Colonic mucosa (tissue), 4 donors: ENCODE measurements at regions not wholly inside any gene's neighbourhood (a gene's known extent, or its start where the extent isn't known, plus 50 kb on each side); places are given as distances from the start of the nearest gene placed in this dataset.

ENCODE experiments used
- DNase-seq: peaks from one replicate; pipeline ENCODE4 v3.0.0-alpha.2; 2020
- H3K27ac ChIP-seq: fragments of 200-600 bp; one replicate; pipeline ENCODE4 v1.8.0; 2021
- H3K27me3 ChIP-seq: fragments of 200-600 bp; one replicate; pipeline ENCODE4 v1.8.0; 2021
- H3K36me3 ChIP-seq: fragments of 200-600 bp; one replicate; pipeline ENCODE4 v1.8.0; 2021
- H3K4me1 ChIP-seq: fragments of 200-600 bp; one replicate; pipeline ENCODE4 v1.8.0; 2021; ENCODE audit warnings: mild to moderate bottlenecking
- H3K4me3 ChIP-seq: fragments of 200-600 bp; one replicate; pipeline ENCODE4 v1.8.0; 2021
- H3K9ac ChIP-seq, 2 donors: one replicate each; pipeline ENCODE4 v1.7.0; 2013; ENCODE audit warnings: control low read depth in 2 of 2, low read depth in 2 of 2, low read length in 2 of 2
- H3K9me3 ChIP-seq: fragments of 200-600 bp; one replicate; pipeline ENCODE4 v1.8.0; 2021
- intact Hi-C: fragments of 100-400 bp; cut with DNase I; formaldehyde crosslinking; loops from one replicate; pipeline ENCODE4 v1.14.1; 2022
- TF ChIP-seq, protein P1 (sequence below): fragments of 200-600 bp; IDR thresholded peaks from one replicate; pipeline ENCODE4 v1.8.0; 2022; ENCODE audit warnings: antibody characterized with exemption, mild to moderate bottlenecking
- donor health status: healthy.
- donor health status: DM: no; HTN: no; CAD: no.
- donor health status: DM: no; HTN: no; CAD: no.

DNA sequence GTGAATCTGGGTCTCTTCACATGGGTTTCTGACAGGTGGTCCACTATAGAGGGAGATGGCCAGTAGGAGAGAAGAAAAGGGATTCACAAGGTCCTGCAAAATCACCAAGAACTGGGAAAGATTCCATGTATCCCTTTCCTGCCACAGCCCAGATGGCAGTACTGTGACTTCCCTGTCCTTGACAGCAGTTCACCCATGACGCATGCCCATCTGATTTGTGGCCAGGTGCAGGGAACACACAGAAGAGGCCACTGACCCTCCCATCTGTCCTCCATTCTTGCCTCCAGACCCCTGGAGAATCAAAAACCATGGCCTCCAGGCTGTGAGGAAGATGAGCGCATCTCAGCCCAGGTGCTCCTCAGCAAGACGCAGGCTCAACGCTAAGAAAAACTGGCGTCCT, 183.1 kb upstream of the RREB1 start:
- DNase-seq: no peak
- Histone ChIP-seq H3K9ac (no peak overlapping the region), H3K27me3 (no peaks in the 10 kb centered on the region), H3K4me1 (no peaks in the 10 kb centered on the region), H3K27ac (no peak overlapping the region), H3K36me3 (no peaks in the 10 kb centered on the region), H3K4me3 (no peak overlapping the region), H3K9me3 (no peaks in the 10 kb centered on the region)
- intact Hi-C loops: no loop called here
- TF ChIP-seq, protein P1, sequence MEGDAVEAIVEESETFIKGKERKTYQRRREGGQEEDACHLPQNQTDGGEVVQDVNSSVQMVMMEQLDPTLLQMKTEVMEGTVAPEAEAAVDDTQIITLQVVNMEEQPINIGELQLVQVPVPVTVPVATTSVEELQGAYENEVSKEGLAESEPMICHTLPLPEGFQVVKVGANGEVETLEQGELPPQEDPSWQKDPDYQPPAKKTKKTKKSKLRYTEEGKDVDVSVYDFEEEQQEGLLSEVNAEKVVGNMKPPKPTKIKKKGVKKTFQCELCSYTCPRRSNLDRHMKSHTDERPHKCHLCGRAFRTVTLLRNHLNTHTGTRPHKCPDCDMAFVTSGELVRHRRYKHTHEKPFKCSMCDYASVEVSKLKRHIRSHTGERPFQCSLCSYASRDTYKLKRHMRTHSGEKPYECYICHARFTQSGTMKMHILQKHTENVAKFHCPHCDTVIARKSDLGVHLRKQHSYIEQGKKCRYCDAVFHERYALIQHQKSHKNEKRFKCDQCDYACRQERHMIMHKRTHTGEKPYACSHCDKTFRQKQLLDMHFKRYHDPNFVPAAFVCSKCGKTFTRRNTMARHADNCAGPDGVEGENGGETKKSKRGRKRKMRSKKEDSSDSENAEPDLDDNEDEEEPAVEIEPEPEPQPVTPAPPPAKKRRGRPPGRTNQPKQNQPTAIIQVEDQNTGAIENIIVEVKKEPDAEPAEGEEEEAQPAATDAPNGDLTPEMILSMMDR: no peak

DNA sequence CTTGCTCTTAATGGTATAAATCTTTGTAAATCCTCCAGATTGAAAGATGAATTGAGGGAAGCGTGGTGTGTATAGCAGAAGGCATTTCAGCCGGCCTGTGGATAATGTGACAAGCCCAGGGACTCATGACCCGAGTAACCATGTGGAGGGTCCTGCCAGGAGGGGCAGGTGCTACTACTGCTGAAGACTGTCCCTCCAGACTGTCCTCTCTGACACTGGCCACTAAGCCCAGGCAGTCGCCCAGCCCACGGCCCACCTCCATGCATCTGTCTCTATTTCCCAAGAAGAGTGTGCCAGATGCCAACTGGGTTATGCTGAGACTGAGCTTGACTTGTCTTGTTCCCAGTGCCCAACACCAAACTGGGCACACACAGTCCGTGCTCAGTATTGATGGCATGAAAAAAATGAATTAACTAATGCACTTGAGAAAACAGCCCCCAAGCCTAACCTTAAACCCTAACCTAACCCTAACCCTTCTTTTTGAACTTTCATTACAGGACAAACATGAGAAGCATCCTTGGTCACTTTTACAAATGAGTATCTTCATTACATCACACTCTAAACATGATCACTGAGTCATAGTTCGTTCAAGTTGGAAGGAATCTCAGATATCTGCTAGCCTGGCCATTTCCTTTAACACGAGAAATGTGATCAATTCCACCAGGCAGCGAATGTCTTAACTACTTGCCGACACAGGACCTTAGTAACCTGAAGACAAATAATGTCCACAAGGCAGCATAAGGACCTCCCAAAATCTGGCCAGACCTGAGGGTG, 182.2 kb upstream of the RREB1 start:
- Histone ChIP-seq H3K27me3 (no peaks in the 10 kb centered on the region), H3K9ac (no peak overlapping the region), H3K9me3 (no peaks in the 10 kb centered on the region), H3K4me3 (no peak overlapping the region), H3K27ac (no peak overlapping the region), H3K36me3 (no peaks in the 10 kb centered on the region), H3K4me1 (no peaks in the 10 kb centered on the region)
- TF ChIP-seq, protein P1: no peak
- intact Hi-C loops: no loop called here
- DNase-seq: no peak

DNA sequence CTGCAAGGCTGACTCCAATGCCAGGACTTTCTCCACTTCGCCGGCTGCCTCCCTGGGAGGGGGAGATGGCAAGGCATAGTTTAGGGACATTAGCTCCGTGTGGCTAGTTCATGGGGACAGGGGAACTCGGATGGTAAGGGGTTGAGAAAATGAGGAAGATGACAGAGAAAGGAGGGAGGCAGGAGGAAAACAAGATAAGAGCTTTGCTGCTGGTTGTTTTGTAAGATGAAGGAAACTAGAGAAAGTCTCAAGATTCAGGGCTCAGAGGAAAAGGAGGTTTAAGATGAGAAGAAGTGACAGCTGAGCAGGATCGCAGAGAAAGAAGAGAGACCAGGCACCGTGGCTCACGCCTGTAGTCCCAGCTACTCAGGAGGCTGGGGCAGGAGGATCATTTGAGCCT, 180.9 kb upstream of the RREB1 start:
- Histone ChIP-seq H3K36me3 (no peaks in the 10 kb centered on the region), H3K27ac (no peak overlapping the region), H3K4me3 (no peak overlapping the region), H3K9me3 (no peaks in the 10 kb centered on the region), H3K9ac (no peak overlapping the region), H3K27me3 (no peaks in the 10 kb centered on the region), H3K4me1 (no peaks in the 10 kb centered on the region)
- TF ChIP-seq, protein P1: no peak
- no peak for DNase-seq
- intact Hi-C loops: no loop called here

DNA sequence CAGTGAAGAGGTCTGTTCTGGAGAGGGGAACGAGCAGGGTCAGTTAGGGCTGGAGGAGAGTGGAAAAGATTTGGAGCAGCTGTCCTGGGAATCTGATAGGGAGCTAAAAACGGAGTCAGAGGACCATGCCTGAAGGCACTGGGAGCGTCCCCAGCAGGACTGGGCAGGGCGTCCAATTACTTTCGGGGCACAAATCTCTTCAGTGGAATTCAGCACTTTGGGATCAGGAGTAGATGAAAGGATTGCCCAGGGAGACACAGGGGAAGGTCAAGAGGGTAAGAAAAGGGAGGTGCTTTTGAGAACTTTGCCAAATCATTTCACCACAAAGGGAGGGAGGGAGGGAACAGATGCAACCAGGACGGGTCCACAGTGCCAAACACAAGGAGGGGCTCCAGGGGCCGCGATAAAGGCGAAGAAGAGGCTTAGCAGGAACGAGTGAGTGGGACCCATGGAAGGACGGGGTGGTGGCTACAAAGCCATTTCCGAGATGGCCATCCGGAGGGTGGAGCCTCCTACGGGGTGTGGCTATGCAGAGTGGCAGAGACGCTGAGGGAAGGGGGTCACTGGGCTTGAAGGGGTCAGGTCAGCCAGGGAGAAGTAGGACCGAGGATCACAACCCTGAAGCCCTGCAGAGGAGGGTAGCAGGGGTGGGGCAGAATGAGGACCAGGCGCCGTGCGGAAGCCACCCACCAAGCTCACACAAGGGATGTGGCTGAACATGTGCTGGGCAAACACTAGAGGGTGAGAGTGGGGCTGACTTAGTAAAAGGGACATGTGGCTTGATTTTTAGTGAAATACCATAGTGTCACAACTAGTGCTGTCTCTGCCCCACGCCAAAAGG, 180.0 kb upstream of the RREB1 start:
- Histone ChIP-seq H3K36me3 (no peaks in the 10 kb centered on the region), H3K27ac (no peak overlapping the region), H3K4me3 (no peak overlapping the region), H3K27me3 (no peaks in the 10 kb centered on the region), H3K9me3 (no peaks in the 10 kb centered on the region), H3K9ac (no peak overlapping the region), H3K4me1 (no peaks in the 10 kb centered on the region)
- intact Hi-C loops: no loop called here
- DNase-seq: no peak
- TF ChIP-seq, protein P1: no peak

DNA sequence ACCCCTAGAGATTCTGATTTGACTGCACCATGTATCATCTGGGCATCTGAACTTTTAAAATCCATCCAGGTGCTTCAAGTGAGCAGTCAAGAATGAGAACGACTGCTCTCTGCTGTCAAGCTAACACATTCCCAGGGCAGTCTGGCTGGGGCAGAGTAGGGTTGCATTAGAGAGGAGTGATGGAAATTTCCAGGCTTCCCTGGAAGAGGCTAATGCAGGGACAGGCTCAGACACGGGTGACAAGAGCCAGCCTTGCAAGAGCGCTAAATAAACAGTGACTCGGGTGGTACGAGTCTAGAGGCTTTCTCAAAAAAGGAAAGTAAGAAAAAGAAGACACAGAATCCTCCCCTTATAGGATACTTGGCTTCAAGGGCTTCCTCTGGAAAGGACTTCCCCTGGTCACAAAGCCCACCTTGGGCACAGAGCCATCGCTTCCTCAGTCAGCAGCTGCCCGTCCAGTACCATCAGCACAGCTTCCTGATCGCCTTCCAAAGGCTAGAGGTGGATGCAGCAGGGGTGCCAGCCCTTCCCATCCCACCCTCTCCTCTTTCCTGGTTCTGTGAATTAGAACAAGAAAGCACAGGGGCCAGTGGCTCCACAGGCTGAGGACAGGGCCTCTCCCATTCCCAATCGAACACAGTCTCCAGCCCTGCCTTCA, 177.4 kb upstream of the RREB1 start:
- Histone ChIP-seq H3K4me3 (no peak overlapping the region), H3K27ac (no peak overlapping the region), H3K27me3 (no peaks in the 10 kb centered on the region), H3K36me3 (no peaks in the 10 kb centered on the region), H3K9ac (no peak overlapping the region), H3K9me3 (no peaks in the 10 kb centered on the region), H3K4me1 (no peaks in the 10 kb centered on the region)
- DNase-seq: no peak
- intact Hi-C loops: no loop called here
- TF ChIP-seq, protein P1: no peak
